Loucy (cell line): ENCODE measurements at regions not wholly inside any gene's neighbourhood (a gene's known extent, or its start where the extent isn't known, plus 50 kb on each side); places are given as distances from the start of the nearest gene placed in this dataset.
A peak's percentile ranks its signal among the peaks of the same experiment; 100 is the strongest.

Experiments used
- H2AFZ ChIP-seq: fragments of 200-600 bp; sonication (generic); 2 replicates; pipeline ENCODE4 v1.6.0; 2016; ENCODE audit warnings: antibody characterized with exemption, mild to moderate bottlenecking, low read length, moderate library complexity
- H3F3A ChIP-seq: fragments of 200-600 bp; 2 replicates; pipeline ENCODE4 v1.6.0; 2016; ENCODE audit warnings: antibody characterized with exemption, low read depth, mild to moderate bottlenecking
- H3K27me3 ChIP-seq: fragments of 200-600 bp; sonication (generic); 2 replicates; pipeline ENCODE4 v1.6.1; 2014; ENCODE audit warnings: low read length, mild to moderate bottlenecking; ENCODE audit not compliant: insufficient read depth, poor library complexity, severe bottlenecking
- H3K36me3 ChIP-seq: fragments of 200-600 bp; sonication (generic); 2 replicates; pipeline ENCODE4 v1.6.1; 2016; ENCODE audit warnings: low read length; ENCODE audit not compliant: insufficient read depth
- H3K4me1 ChIP-seq: fragments of 200-600 bp; sonication (generic); 2 replicates; pipeline ENCODE4 v1.5.1; 2014; ENCODE audit warnings: low read length, mild to moderate bottlenecking; ENCODE audit not compliant: insufficient read depth, poor library complexity, severe bottlenecking
- H3K4me2 ChIP-seq: fragments of 200-600 bp; sonication (generic); 2 replicates; pipeline ENCODE4 v1.6.0; 2014; ENCODE audit warnings: antibody characterized with exemption, low read length, low read depth, mild to moderate bottlenecking; ENCODE audit not compliant: poor library complexity, severe bottlenecking
- H3K4me3 ChIP-seq: fragments of 200-600 bp; sonication (generic); 2 replicates; pipeline ENCODE4 v1.5.1; 2014; ENCODE audit warnings: low read length, mild to moderate bottlenecking, mixed read lengths; ENCODE audit not compliant: poor library complexity, severe bottlenecking
- H3K79me2 ChIP-seq: fragments of 200-600 bp; sonication (generic); 2 replicates; pipeline ENCODE4 v1.6.1; 2014; ENCODE audit warnings: low read length; ENCODE audit not compliant: insufficient read depth
- H3K9ac ChIP-seq: fragments of 200-600 bp; sonication (generic); 2 replicates; pipeline ENCODE4 v1.6.0; 2014; ENCODE audit warnings: mild to moderate bottlenecking, low read depth, low read length, moderate library complexity; ENCODE audit not compliant: poor library complexity, severe bottlenecking
- H3K9me2 ChIP-seq: fragments of 200-600 bp; sonication (generic); replicated peaks from 2 replicates; pipeline ENCODE4 v1.6.1; 2016; ENCODE audit warnings: low read depth, low read length, mixed read lengths
- H3K9me3 ChIP-seq: fragments of 200-600 bp; sonication (generic); 2 replicates; pipeline ENCODE4 v1.6.1; 2014; ENCODE audit warnings: mild to moderate bottlenecking, antibody characterized with exemption, low read length, low read depth; ENCODE audit not compliant: insufficient read depth
- H4K20me1 ChIP-seq: fragments of 200-600 bp; sonication (generic); 2 replicates; pipeline ENCODE4 v1.6.0; 2014; ENCODE audit warnings: antibody characterized with exemption, low read length, mild to moderate bottlenecking; ENCODE audit not compliant: insufficient read depth, poor library complexity, severe bottlenecking
- CTCF ChIP-seq: fragments of 200-600 bp; sonication (generic); conservative IDR thresholded peaks from 2 replicates; pipeline ENCODE4 v1.5.1; 2014; ENCODE audit warnings: mild to moderate bottlenecking, antibody characterized with exemption, low read length
- EZH2phosphoT487 ChIP-seq: fragments of 200-600 bp; IDR thresholded peaks from 2 replicates; pipeline ENCODE4 v1.6.1; 2018; ENCODE audit warnings: antibody characterized with exemption, mild to moderate bottlenecking, moderate library complexity, borderline replicate concordance

- Histone ChIP-seq H3K79me2 (no peaks in the 10 kb centered on the region), H3K27me3 (no peaks in the 10 kb centered on the region), H3K9me2 (no peaks in the 10 kb centered on the region), H3K4me3 (no peak overlapping the region), H3K9me3 (no peaks in the 10 kb centered on the region), H3F3A (no peaks in the 10 kb centered on the region), H2AFZ (no peak overlapping the region), H4K20me1 (no peaks in the 10 kb centered on the region), H3K4me1 (peaks cover 15% of the 10 kb centered on the region), H3K9ac (no peak overlapping the region), H3K4me2 (no peak overlapping the region), H3K36me3 (no peaks in the 10 kb centered on the region)
- no peak for TF ChIP-seq CTCF
- TF ChIP-seq EZH2phosphoT487, result no peak
Observed at GRCh38 chr10:8296734-8297101, 242.2 kb downstream of the GATA3 start.

- no peak overlapping the region for H3K9ac ChIP-seq
- H3K4me2 ChIP-seq, result no peak overlapping the region
- H3K4me1 ChIP-seq, result peaks cover 15% of the 10 kb centered on the region
- H3K27me3 ChIP-seq, result no peaks in the 10 kb centered on the region
- H3K9me2 ChIP-seq, result no peaks in the 10 kb centered on the region
- no peaks in the 10 kb centered on the region for H3F3A ChIP-seq
- H4K20me1 ChIP-seq, result no peaks in the 10 kb centered on the region
- TF ChIP-seq EZH2phosphoT487 (no peak), CTCF (no peak)
- H3K9me3 ChIP-seq, result no peaks in the 10 kb centered on the region
- no peak overlapping the region for H3K4me3 ChIP-seq
- no peaks in the 10 kb centered on the region for H3K36me3 ChIP-seq
- H3K79me2 ChIP-seq, result no peaks in the 10 kb centered on the region
- no peak overlapping the region for H2AFZ ChIP-seq
Observed at GRCh38 chr10:8297107-8297506, 242.6 kb downstream of the GATA3 start.

GRCh38 chr10:8297959-8298358 lies 243.5 kb downstream of the GATA3 start:
- H4K20me1 ChIP-seq, result no peaks in the 10 kb centered on the region
- no peaks in the 10 kb centered on the region for H3K27me3 ChIP-seq
- H3K9me3 ChIP-seq, result no peaks in the 10 kb centered on the region

More at GRCh38 chr10:8297959-8298358, 243.5 kb downstream of the GATA3 start:
- Histone ChIP-seq H3K4me1 (peaks cover 15% of the 10 kb centered on the region), H2AFZ (no peak overlapping the region), H3F3A (no peaks in the 10 kb centered on the region), H3K9me2 (no peaks in the 10 kb centered on the region), H3K79me2 (no peaks in the 10 kb centered on the region), H3K4me3 (no peak overlapping the region), H3K4me2 (peak overlapping the region; percentile 73), H3K9ac (no peak overlapping the region), H3K36me3 (no peaks in the 10 kb centered on the region)
- TF ChIP-seq EZH2phosphoT487, result no peak
- no peak for TF ChIP-seq CTCF
